B cell (primary cell): ENCODE measurements at regions not wholly inside any gene's neighbourhood (a gene's known extent, or its start where the extent isn't known, plus 50 kb on each side); places are given as distances from the start of the nearest gene placed in this dataset. TPM values are rescaled to one million over a fixed set of nuclear protein-coding genes. Genes with fewer than 3 reads are reported as not detected.
"Not testable (repeated sequence)": the region's sequence is repeated elsewhere in the genome, so short reads cannot be mapped to it uniquely, and the experiment has no call there.

Source experiments
- ATAC-seq: fragments of 200-7000 bp; cut with Tn5 transposase; one replicate; pipeline ENCODE4 v1.10.0; 2021; ENCODE audit warnings: low read depth, mild to moderate bottlenecking, moderate number of reproducible peaks, moderate library complexity
- CTCF ChIA-PET: fragments of 350-600 bp; sonication (Branson Sonifier 250); formaldehyde crosslinking; loops from one replicate; lab custom pipeline; 2021; ENCODE audit warnings: antibody characterized with exemption, inconsistent platforms; lab: Charles Lee
- POLR2A ChIA-PET: fragments of 350-600 bp; sonication (Branson Sonifier 250); formaldehyde crosslinking; loops from one replicate; lab custom pipeline; 2021; ENCODE audit warnings: antibody characterized with exemption; lab: Charles Lee
- DNase-seq: peaks from one replicate; pipeline ENCODE4 v3.0.0; 2013
- H2AFZ ChIP-seq: 2 replicates; pipeline ENCODE4 v1.6.1; 2012; ENCODE audit warnings: mild to moderate bottlenecking, low read depth, low read length; ENCODE audit not compliant: insufficient read depth, poor library complexity, severe bottlenecking
- H3K27ac ChIP-seq, 2 donors: 1 replicate in 1 of 2; 2 replicates in 1 of 2; pipeline ENCODE4 v1.5.1; 2012 to 2013; ENCODE audit warnings: low read length in 2 of 2, mild to moderate bottlenecking in 2 of 2, moderate library complexity in 1 of 2
- H3K27me3 ChIP-seq, 4 experiments: fragments of 200-600 bp in 1 of 4; sonication (generic) in 1 of 4; replicated peaks in 1 of 4; 1 replicate in 2 of 4; 2 replicates in 2 of 4; pipeline versions ENCODE4 v1.6.1 to v1.7.0; 2013 to 2016; ENCODE audit warnings: low read length in 3 of 4, mild to moderate bottlenecking in 2 of 4, mixed read lengths in 1 of 4, moderate library complexity in 1 of 4; ENCODE audit not compliant: insufficient read depth in 4 of 4, control insufficient read depth in 3 of 4; ENCODE audit errors: control extremely low read depth in 1 of 4
- H3K36me3 ChIP-seq, 2 experiments: replicated peaks in 1 of 2; 1 replicate in 1 of 2; 2 replicates in 1 of 2; pipeline versions ENCODE4 v1.6.1 to v1.7.1; 2013; ENCODE audit warnings: low read length in 1 of 2; ENCODE audit not compliant: insufficient read depth in 2 of 2, control insufficient read depth in 1 of 2; ENCODE audit errors: control extremely low read depth in 1 of 2, extremely low read depth in 1 of 2
- H3K4me1 ChIP-seq, 2 donors: fragments of 200-600 bp in 1 of 2; sonication (generic) in 1 of 2; 1 replicate in 1 of 2; 2 replicates in 1 of 2; pipeline versions ENCODE4 v1.5.1 to v1.6.1; 2013 to 2017; ENCODE audit warnings: low read length in 2 of 2; ENCODE audit not compliant: control insufficient read depth in 2 of 2, insufficient read depth in 2 of 2
- H3K4me2 ChIP-seq: replicated peaks from 2 replicates; pipeline ENCODE3; 2012; ENCODE audit warnings: mild to moderate bottlenecking, low read depth, low read length; ENCODE audit not compliant: poor library complexity, severe bottlenecking
- H3K4me3 ChIP-seq, 5 experiments: fragments of 200-600 bp in 1 of 5; sonication (generic) in 1 of 5; 1 replicate in 3 of 5; 2 replicates in 2 of 5; pipeline versions ENCODE4 v1.5.1 to v1.7.0; 2011 to 2016; ENCODE audit warnings: low read length in 4 of 5, mild to moderate bottlenecking in 4 of 5, low read depth in 2 of 5, control low read depth in 1 of 5, moderate library complexity in 1 of 5; ENCODE audit not compliant: insufficient read depth in 1 of 5; ENCODE audit errors: control extremely low read depth in 1 of 5, extremely low read depth in 1 of 5
- H3K79me2 ChIP-seq: fragments of 200-600 bp; sonication (generic); one replicate; pipeline ENCODE4 v1.6.0; 2016; ENCODE audit warnings: low read length; ENCODE audit not compliant: control insufficient read depth, insufficient read depth
- H3K9ac ChIP-seq: fragments of 200-600 bp; sonication (generic); 2 replicates; pipeline ENCODE4 v1.6.1; 2017; ENCODE audit warnings: mild to moderate bottlenecking, low read length, moderate library complexity
- H3K9me3 ChIP-seq, 3 donors: one replicate each; pipeline versions ENCODE4 v1.6.1 to v1.7.1; 2013; ENCODE audit warnings: low read length in 2 of 3; ENCODE audit not compliant: control insufficient read depth in 2 of 3, insufficient read depth in 1 of 3; ENCODE audit errors: control extremely low read depth in 1 of 3
- H4K20me1 ChIP-seq: 2 replicates; pipeline ENCODE4 v1.6.0; 2012; ENCODE audit warnings: mild to moderate bottlenecking, low read length; ENCODE audit not compliant: insufficient read depth, control insufficient read depth, poor library complexity, severe bottlenecking
- H3K27ac Mint-ChIP-seq: one replicate; pipeline ENCODE4 v1.8.0; 2021; ENCODE audit warnings: mixed read lengths
- H3K27me3 Mint-ChIP-seq: one replicate; pipeline ENCODE4 v1.8.0; 2021; ENCODE audit warnings: mixed read lengths
- H3K4me1 Mint-ChIP-seq: one replicate; pipeline ENCODE4 v1.8.0; 2021; ENCODE audit warnings: mixed read lengths
- H3K4me3 Mint-ChIP-seq: one replicate; pipeline ENCODE4 v1.8.0; 2021; ENCODE audit warnings: mixed read lengths
- H3K9me3 Mint-ChIP-seq: one replicate; pipeline ENCODE4 v1.8.0; 2022; ENCODE audit warnings: mixed read lengths; ENCODE audit not compliant: insufficient read depth
- EZH2 ChIP-seq: IDR thresholded peaks from 2 replicates; pipeline ENCODE4 v1.6.1; 2012; ENCODE audit warnings: borderline replicate concordance, low read depth, mild to moderate bottlenecking, moderate library complexity, low read length; ENCODE audit not compliant: insufficient read depth, poor library complexity, severe bottlenecking
- WGBS: methylation state at CpG from one replicate; pipeline ENCODE4 v1.1.5; 2013; ENCODE audit warnings: missing lambda C conversion rate; ENCODE audit not compliant: insufficient coverage; 5-methylcytosine and 5-hydroxymethylcytosine counted together
- intact Hi-C: fragments of 100-400 bp; cut with micrococcal nuclease; formaldehyde crosslinking; loops from one replicate; pipeline ENCODE4 v1.10.0; 2022
- small RNA-seq: library from RNA; depleted of rRNA; stranded (forward); fragments of <200 nt; gene quantifications from one replicate; pipeline ENCODE3, GENCODE V24; 2012; ENCODE audit warnings: low replicate concordance, low read depth; ENCODE audit not compliant: insufficient read length
- TF ChIP-seq, protein P1 (sequence below): fragments of 200-600 bp; IDR thresholded peaks from one replicate; pipeline ENCODE4 v1.8.0; 2022; ENCODE audit warnings: antibody characterized with exemption, mild to moderate bottlenecking

DNA sequence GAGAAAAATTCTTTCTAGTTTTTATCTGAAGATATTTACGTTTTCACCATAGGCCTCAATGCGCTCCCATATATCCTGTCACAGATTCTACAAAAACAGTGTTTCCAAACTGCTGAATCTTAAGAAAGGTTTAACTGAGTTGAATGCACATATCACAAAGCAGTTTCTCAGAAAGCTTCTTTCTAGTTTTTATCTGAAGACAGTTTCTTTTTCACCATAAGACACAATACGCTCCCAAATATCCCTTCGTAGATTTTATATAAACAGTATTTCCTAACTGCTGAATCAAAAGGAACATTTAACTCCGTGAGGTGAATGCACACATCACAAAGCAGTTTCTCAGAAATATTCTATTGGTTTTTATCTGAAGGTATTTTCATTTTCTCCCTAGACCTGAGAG, 385.5 kb downstream of the ALG10 start:
- no peaks in the 10 kb centered on the region for H3K27me3 ChIP-seq
- no peak overlapping the region for H3K4me3 ChIP-seq
- POLR2A ChIA-PET: no interaction called here
- H4K20me1 ChIP-seq: no peaks in the 10 kb centered on the region
- peaks cover 5 to 55% (median 45%) of the 10 kb centered on the region in 3 donors for H3K9me3 ChIP-seq
- no peaks in the 10 kb centered on the region for H3K79me2 ChIP-seq
- H3K4me1 Mint-ChIP-seq: no peaks in the 10 kb centered on the region
- intact Hi-C loops: no loop called here
- no peak overlapping the region for H3K27ac ChIP-seq
- WGBS: no CpG with 5 or more reads among the region's 5 CpGs
- H3K9me3 Mint-ChIP-seq: peaks cover 9% of the 10 kb centered on the region
- no peak overlapping the region for H3K9ac ChIP-seq
- no peak overlapping the region for H3K27ac Mint-ChIP-seq
- no peaks in the 10 kb centered on the region for H3K4me1 ChIP-seq
- no peak overlapping the region for H3K4me2 ChIP-seq
- no peaks in the 10 kb centered on the region for H3K27me3 Mint-ChIP-seq
- H2AFZ ChIP-seq: no peak overlapping the region
- H3K36me3 ChIP-seq: no peaks in the 10 kb centered on the region
- TF ChIP-seq EZH2: no peak
- TF ChIP-seq, protein P1, sequence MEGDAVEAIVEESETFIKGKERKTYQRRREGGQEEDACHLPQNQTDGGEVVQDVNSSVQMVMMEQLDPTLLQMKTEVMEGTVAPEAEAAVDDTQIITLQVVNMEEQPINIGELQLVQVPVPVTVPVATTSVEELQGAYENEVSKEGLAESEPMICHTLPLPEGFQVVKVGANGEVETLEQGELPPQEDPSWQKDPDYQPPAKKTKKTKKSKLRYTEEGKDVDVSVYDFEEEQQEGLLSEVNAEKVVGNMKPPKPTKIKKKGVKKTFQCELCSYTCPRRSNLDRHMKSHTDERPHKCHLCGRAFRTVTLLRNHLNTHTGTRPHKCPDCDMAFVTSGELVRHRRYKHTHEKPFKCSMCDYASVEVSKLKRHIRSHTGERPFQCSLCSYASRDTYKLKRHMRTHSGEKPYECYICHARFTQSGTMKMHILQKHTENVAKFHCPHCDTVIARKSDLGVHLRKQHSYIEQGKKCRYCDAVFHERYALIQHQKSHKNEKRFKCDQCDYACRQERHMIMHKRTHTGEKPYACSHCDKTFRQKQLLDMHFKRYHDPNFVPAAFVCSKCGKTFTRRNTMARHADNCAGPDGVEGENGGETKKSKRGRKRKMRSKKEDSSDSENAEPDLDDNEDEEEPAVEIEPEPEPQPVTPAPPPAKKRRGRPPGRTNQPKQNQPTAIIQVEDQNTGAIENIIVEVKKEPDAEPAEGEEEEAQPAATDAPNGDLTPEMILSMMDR: no peak
- CTCF ChIA-PET: no interaction called here
- DNase-seq: no peak
- ATAC-seq: no peak
- no peak overlapping the region for H3K4me3 Mint-ChIP-seq

DNA sequence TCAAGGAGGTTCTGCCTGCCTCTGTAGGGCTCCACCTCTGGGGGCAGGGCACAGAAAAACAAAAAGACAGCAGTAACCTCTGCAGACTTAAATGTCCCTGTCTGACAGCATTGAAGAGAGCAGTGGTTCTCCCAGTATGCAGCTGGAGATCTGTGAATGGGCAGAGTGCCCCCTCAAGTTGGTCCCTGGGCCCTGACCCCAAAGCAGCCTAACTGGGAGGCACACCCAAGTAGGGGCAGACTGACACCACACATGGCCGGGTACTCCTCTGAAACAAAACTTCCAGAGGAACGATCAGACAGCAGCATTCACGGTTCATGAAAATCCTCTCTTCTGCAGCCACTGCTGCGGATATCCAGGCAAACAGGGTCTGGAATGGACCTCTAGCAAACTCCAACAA, 409.2 kb downstream of the ALG10 start:
- H3K79me2 ChIP-seq, H3K27me3 Mint-ChIP-seq, H2AFZ ChIP-seq, H3K9me3 Mint-ChIP-seq, ATAC-seq, H3K36me3 ChIP-seq, H3K27ac ChIP-seq, H3K9me3 ChIP-seq, H3K4me1 ChIP-seq, POLR2A ChIA-PET, CTCF ChIA-PET, H3K27me3 ChIP-seq, DNase-seq, H3K4me3 ChIP-seq, H3K27ac Mint-ChIP-seq, H3K4me1 Mint-ChIP-seq, H3K4me2 ChIP-seq, H4K20me1 ChIP-seq, H3K4me3 Mint-ChIP-seq, H3K9ac ChIP-seq, intact Hi-C loops: not testable (repeated sequence)
- 94% methylated on average over 3 of the region's 4 CpGs for WGBS

Small RNA genes in the stretch of these regions (small RNA-seq; reads per million reads assigned to genes)
- not detected for gene RNA5SP357
